ENCODE measurements at regions not wholly inside any gene's neighbourhood (a gene's known extent, or its start where the extent isn't known, plus 50 kb on each side); places are given as distances from the start of the nearest gene placed in this dataset.

DNA sequence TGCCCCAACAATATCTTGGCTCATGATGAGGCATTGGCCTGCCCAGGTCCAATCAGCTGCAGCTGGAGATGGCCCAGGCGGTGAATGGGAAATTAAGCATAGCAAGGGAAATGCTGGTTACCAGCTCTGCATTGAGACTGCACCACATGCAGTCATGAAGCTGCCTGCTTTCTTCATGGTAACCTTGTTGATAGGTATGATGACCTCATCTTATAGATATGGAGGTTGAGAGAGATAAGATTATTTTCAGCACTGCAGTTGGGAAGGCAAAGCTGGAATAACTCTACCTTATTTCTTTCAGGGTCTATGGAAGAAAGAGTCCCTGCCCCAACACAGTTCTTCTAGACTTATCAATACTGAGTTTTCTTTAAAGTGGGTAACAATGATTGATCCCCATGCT, 180.1 kb downstream of the ICE1 start:
- Histone ChIP-seq H3K36me3 (ENCODE audit: insufficient read depth, low read length) (no peaks in the 10 kb centered on the region), H3K4me3 (ENCODE audit: low read depth in 1 of 2, low read length in 2 of 2) (no peak overlapping the region), H3K4me1 (ENCODE audit: insufficient read depth, low read length) (no peaks in the 10 kb centered on the region), H3K27ac (ENCODE audit: low read length) (no peak overlapping the region), H2AFZ (ENCODE audit: low read depth, low read length) (no peak overlapping the region), H3K27me3 (ENCODE audit: insufficient read depth, low read length, poor library complexity) (no peaks in the 10 kb centered on the region), H3K79me2 (ENCODE audit: insufficient read depth, low read length) (no peaks in the 10 kb centered on the region), H3K4me2 (ENCODE audit: insufficient read depth, low read length) (no peak overlapping the region), H3K9me3 (ENCODE audit: insufficient read depth, low read length, severe bottlenecking) (no peaks in the 10 kb centered on the region), H3K9ac (ENCODE audit: low read depth, low read length) (no peak overlapping the region), H4K20me1 (ENCODE audit: insufficient read depth, low read length) (no peaks in the 10 kb centered on the region)
- DNase-seq (no peak), ATAC-seq (ENCODE audit: insufficient read depth, low read depth) (no peak)
- TF ChIP-seq, protein P1, sequence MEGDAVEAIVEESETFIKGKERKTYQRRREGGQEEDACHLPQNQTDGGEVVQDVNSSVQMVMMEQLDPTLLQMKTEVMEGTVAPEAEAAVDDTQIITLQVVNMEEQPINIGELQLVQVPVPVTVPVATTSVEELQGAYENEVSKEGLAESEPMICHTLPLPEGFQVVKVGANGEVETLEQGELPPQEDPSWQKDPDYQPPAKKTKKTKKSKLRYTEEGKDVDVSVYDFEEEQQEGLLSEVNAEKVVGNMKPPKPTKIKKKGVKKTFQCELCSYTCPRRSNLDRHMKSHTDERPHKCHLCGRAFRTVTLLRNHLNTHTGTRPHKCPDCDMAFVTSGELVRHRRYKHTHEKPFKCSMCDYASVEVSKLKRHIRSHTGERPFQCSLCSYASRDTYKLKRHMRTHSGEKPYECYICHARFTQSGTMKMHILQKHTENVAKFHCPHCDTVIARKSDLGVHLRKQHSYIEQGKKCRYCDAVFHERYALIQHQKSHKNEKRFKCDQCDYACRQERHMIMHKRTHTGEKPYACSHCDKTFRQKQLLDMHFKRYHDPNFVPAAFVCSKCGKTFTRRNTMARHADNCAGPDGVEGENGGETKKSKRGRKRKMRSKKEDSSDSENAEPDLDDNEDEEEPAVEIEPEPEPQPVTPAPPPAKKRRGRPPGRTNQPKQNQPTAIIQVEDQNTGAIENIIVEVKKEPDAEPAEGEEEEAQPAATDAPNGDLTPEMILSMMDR (IDR thresholded peaks at IDR 0.05; ENCODE audit: borderline replicate concordance, extremely low read depth, low read length, poor library complexity, severe bottlenecking), result no peak
- no peak for TF ChIP-seq EZH2 (IDR thresholded peaks at IDR 0.05; ENCODE audit: borderline replicate concordance, low read depth, low read length, severe bottlenecking)

DNA sequence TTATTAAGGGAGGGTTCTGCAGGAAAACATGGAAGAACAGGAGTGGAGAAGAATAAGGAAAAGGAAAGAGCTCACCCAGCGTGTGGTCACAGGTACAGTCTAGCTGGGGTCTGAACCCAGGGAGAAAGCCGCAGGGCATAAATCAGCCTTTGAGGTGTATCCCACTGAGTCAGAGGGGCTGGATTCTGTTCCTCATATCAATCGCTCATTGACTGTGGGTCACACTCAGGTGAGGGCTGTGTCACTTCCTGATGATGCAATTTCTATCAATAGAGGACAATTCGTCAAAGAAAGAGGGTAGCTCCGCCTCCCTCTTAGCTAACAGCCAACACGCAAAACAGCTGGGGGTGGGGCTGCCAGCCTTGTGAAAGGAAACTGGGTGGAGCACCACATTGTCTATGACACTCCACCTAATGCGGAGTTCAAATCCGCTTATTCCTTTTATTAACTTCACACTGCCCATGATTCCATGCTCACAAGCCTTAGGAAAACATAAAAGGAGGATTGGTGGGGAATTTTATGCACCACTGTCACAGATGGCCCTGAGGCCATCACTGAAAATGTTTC, 176.2 kb downstream of the ICE1 start:
- Histone ChIP-seq H3K4me2 (ENCODE audit: insufficient read depth, low read length) (no peak overlapping the region), H3K36me3 (ENCODE audit: insufficient read depth, low read length) (no peaks in the 10 kb centered on the region), H3K79me2 (ENCODE audit: insufficient read depth, low read length) (no peaks in the 10 kb centered on the region), H4K20me1 (ENCODE audit: insufficient read depth, low read length) (no peaks in the 10 kb centered on the region), H3K27ac (ENCODE audit: low read length) (no peak overlapping the region), H3K9me3 (ENCODE audit: insufficient read depth, low read length, severe bottlenecking) (no peaks in the 10 kb centered on the region), H2AFZ (ENCODE audit: low read depth, low read length) (no peak overlapping the region), H3K4me3 (ENCODE audit: low read depth in 1 of 2, low read length in 2 of 2) (no peak overlapping the region), H3K4me1 (ENCODE audit: insufficient read depth, low read length) (no peaks in the 10 kb centered on the region), H3K27me3 (ENCODE audit: insufficient read depth, low read length, poor library complexity) (no peaks in the 10 kb centered on the region), H3K9ac (ENCODE audit: low read depth, low read length) (no peak overlapping the region)
- TF ChIP-seq EZH2 (IDR thresholded peaks at IDR 0.05; ENCODE audit: borderline replicate concordance, low read depth, low read length, severe bottlenecking), result no peak
- TF ChIP-seq, protein P1 (IDR thresholded peaks at IDR 0.05; ENCODE audit: borderline replicate concordance, extremely low read depth, low read length, poor library complexity, severe bottlenecking), result no peak
- no peak for DNase-seq
- ATAC-seq (ENCODE audit: insufficient read depth, low read depth), result no peak

DNA sequence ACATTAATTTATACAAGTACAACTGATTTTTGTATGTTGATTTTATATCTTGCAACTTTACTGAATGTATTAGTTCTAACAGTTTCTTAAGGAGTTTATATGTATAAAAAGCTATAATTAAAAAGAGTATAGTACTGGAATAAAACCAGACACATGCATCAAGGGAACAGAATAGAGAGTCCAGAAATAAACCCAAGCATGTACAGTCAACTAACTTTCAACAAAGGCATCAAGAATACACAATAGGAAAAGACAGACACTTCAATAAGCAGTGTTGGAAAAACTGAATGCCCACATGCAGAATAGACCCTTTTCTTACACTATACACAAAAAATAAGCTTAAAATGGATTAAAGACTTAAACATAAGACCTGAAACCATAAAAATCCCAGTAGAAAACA, 170.9 kb downstream of the ICE1 start:
- H3K9me3 ChIP-seq (ENCODE audit: insufficient read depth, low read length, severe bottlenecking), result no peaks in the 10 kb centered on the region
- H3K79me2 ChIP-seq (ENCODE audit: insufficient read depth, low read length), result no peaks in the 10 kb centered on the region
- ATAC-seq (ENCODE audit: insufficient read depth, low read depth) (no peak), DNase-seq (no peak)
- no peak for TF ChIP-seq EZH2 (IDR thresholded peaks at IDR 0.05; ENCODE audit: borderline replicate concordance, low read depth, low read length, severe bottlenecking)
- TF ChIP-seq, protein P1 (IDR thresholded peaks at IDR 0.05; ENCODE audit: borderline replicate concordance, extremely low read depth, low read length, poor library complexity, severe bottlenecking), result no peak
- no peaks in the 10 kb centered on the region for H3K36me3 ChIP-seq (ENCODE audit: insufficient read depth, low read length)
- H3K4me1 ChIP-seq (ENCODE audit: insufficient read depth, low read length), result no peaks in the 10 kb centered on the region
- H3K27ac ChIP-seq (ENCODE audit: low read length), result no peak overlapping the region
- H3K4me3 ChIP-seq (ENCODE audit: low read depth in 1 of 2, low read length in 2 of 2), result no peak overlapping the region
- no peak overlapping the region for H3K9ac ChIP-seq (ENCODE audit: low read depth, low read length)
- no peaks in the 10 kb centered on the region for H3K27me3 ChIP-seq (ENCODE audit: insufficient read depth, low read length, poor library complexity)
- no peak overlapping the region for H3K4me2 ChIP-seq (ENCODE audit: insufficient read depth, low read length)
- no peaks in the 10 kb centered on the region for H4K20me1 ChIP-seq (ENCODE audit: insufficient read depth, low read length)
- H2AFZ ChIP-seq (ENCODE audit: low read depth, low read length), result no peak overlapping the region

DNA sequence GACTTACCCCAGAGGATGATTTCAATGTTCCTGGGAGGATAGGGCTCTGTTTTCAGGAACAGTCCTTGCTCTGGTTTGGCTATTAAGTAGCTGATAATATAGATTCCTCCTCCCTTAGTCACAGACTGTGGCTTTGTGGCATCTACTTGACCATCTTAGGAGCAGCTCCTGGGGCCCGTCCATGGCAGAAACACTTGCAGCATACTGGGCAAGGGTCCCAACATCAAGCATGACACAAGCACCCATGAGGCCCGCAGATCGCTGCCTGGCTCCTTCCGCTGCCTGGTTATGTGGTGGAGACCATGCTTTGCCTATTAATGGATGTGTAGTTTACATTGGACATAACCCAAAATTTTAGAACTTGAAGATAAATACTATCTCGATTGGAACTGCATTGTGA, 170.1 kb downstream of the ICE1 start:
- Histone ChIP-seq H3K9ac (ENCODE audit: low read depth, low read length) (no peak overlapping the region), H3K4me1 (ENCODE audit: insufficient read depth, low read length) (no peaks in the 10 kb centered on the region), H3K4me2 (ENCODE audit: insufficient read depth, low read length) (no peak overlapping the region), H3K27me3 (ENCODE audit: insufficient read depth, low read length, poor library complexity) (no peaks in the 10 kb centered on the region), H3K36me3 (ENCODE audit: insufficient read depth, low read length) (no peaks in the 10 kb centered on the region), H3K9me3 (ENCODE audit: insufficient read depth, low read length, severe bottlenecking) (no peaks in the 10 kb centered on the region), H3K27ac (ENCODE audit: low read length) (no peak overlapping the region), H2AFZ (ENCODE audit: low read depth, low read length) (no peak overlapping the region), H3K4me3 (ENCODE audit: low read depth in 1 of 2, low read length in 2 of 2) (no peak overlapping the region), H3K79me2 (ENCODE audit: insufficient read depth, low read length) (no peaks in the 10 kb centered on the region), H4K20me1 (ENCODE audit: insufficient read depth, low read length) (no peaks in the 10 kb centered on the region)
- TF ChIP-seq EZH2 (IDR thresholded peaks at IDR 0.05; ENCODE audit: borderline replicate concordance, low read depth, low read length, severe bottlenecking), result no peak
- TF ChIP-seq, protein P1 (IDR thresholded peaks at IDR 0.05; ENCODE audit: borderline replicate concordance, extremely low read depth, low read length, poor library complexity, severe bottlenecking), result no peak
- DNase-seq (no peak), ATAC-seq (ENCODE audit: insufficient read depth, low read depth) (no peak)
